HG02642 (cell line): ENCODE measurements at regions not wholly inside any gene's neighbourhood (a gene's known extent, or its start where the extent isn't known, plus 50 kb on each side); places are given as distances from the start of the nearest gene placed in this dataset.
A peak's percentile ranks its signal among the peaks of the same experiment; 100 is the strongest.

Experiments used
- ATAC-seq: cut with Tn5 transposase; IDR thresholded peaks from one replicate; pipeline ENCODE4 v1.9.1; 2021; ENCODE audit warnings: mild to moderate bottlenecking; ENCODE audit not compliant: unreplicated experiment, poor library complexity

GRCh38 chr1:212188599-212189351 lies 96.4 kb upstream of the PPP2R5A start:
- ATAC-seq: no peak

GRCh38 chr1:212189352-212189738 lies 95.9 kb upstream of the PPP2R5A start:
- no peak for ATAC-seq

GRCh38 chr1:212190169-212190568 lies 95.0 kb upstream of the PPP2R5A start:
- no peak for ATAC-seq

GRCh38 chr1:212192261-212192998 lies 92.8 kb upstream of the PPP2R5A start:
- no peak for ATAC-seq

- no peak for ATAC-seq
These were observed 88.9 kb upstream of the PPP2R5A start for GRCh38 chr1:212196355-212196754.

GRCh38 chr1:212201461-212201860 lies 83.7 kb upstream of the PPP2R5A start:
- no peak for ATAC-seq

GRCh38 chr1:212203630-212204029 lies 81.6 kb upstream of the PPP2R5A start:
- ATAC-seq: no peak

GRCh38 chr1:212205006-212205405 lies 80.2 kb upstream of the PPP2R5A start:
- no peak for ATAC-seq

- ATAC-seq: no peak
These were observed 79.4 kb upstream of the PPP2R5A start for GRCh38 chr1:212205843-212206242.

GRCh38 chr1:212207118-212207517 lies 78.1 kb upstream of the PPP2R5A start:
- ATAC-seq: no peak

GRCh38 chr1:212207822-212208520 lies 77.2 kb upstream of the PPP2R5A start:
- ATAC-seq: no peak

GRCh38 chr1:212208978-212209644 lies 76.1 kb upstream of the PPP2R5A start:
- ATAC-seq: no peak

- no peak for ATAC-seq
These were observed 73.8 kb upstream of the PPP2R5A start for GRCh38 chr1:212211371-212211770.

GRCh38 chr1:212212343-212212742 lies 72.9 kb upstream of the PPP2R5A start:
- no peak for ATAC-seq

- no peak for ATAC-seq
These were observed 72.3 kb upstream of the PPP2R5A start for GRCh38 chr1:212212906-212213305.

- ATAC-seq: no peak
These were observed 71.4 kb upstream of the PPP2R5A start for GRCh38 chr1:212213784-212214183.

GRCh38 chr1:212214325-212214724 lies 70.9 kb upstream of the PPP2R5A start:
- no peak for ATAC-seq

GRCh38 chr1:212215910-212216309 lies 69.3 kb upstream of the PPP2R5A start:
- no peak for ATAC-seq

- ATAC-seq: no peak
These were observed 67.6 kb upstream of the PPP2R5A start for GRCh38 chr1:212217633-212218032.

GRCh38 chr1:212218065-212218464 lies 67.1 kb upstream of the PPP2R5A start:
- no peak for ATAC-seq

- peak; percentile 92 for ATAC-seq
These were observed 66.3 kb upstream of the PPP2R5A start for GRCh38 chr1:212218911-212219310.
